ENCODE measurements at regions not wholly inside any gene's neighbourhood (a gene's known extent, or its start where the extent isn't known, plus 50 kb on each side); places are given as distances from the start of the nearest gene placed in this dataset.

- TF ChIP-seq CTCF (IDR thresholded peaks at IDR 0.05; ENCODE audit: borderline replicate concordance, extremely low read depth, low read length, poor library complexity, severe bottlenecking), result no peak
- TF ChIP-seq EZH2 (IDR thresholded peaks at IDR 0.05; ENCODE audit: borderline replicate concordance, low read depth, low read length, severe bottlenecking), result no peak
Measured at GRCh38 chr6:133787122-133787521, 101.8 kb upstream of the TCF21 start.

All from DND-41 (cell line).